B cell (primary cell): ENCODE measurements at regions not wholly inside any gene's neighbourhood (a gene's known extent, or its start where the extent isn't known, plus 50 kb on each side); places are given as distances from the start of the nearest gene placed in this dataset.

Source experiments
- ATAC-seq: fragments of 200-7000 bp; cut with Tn5 transposase; one replicate; pipeline ENCODE4 v1.10.0; 2021; ENCODE audit warnings: low read depth, mild to moderate bottlenecking, moderate number of reproducible peaks, moderate library complexity
- CTCF ChIA-PET: fragments of 350-600 bp; sonication (Branson Sonifier 250); formaldehyde crosslinking; loops from one replicate; lab custom pipeline; 2021; ENCODE audit warnings: antibody characterized with exemption, inconsistent platforms; lab: Charles Lee
- POLR2A ChIA-PET: fragments of 350-600 bp; sonication (Branson Sonifier 250); formaldehyde crosslinking; loops from one replicate; lab custom pipeline; 2021; ENCODE audit warnings: antibody characterized with exemption; lab: Charles Lee
- DNase-seq: peaks from one replicate; pipeline ENCODE4 v3.0.0; 2013
- H2AFZ ChIP-seq: 2 replicates; pipeline ENCODE4 v1.6.1; 2012; ENCODE audit warnings: mild to moderate bottlenecking, low read depth, low read length; ENCODE audit not compliant: insufficient read depth, poor library complexity, severe bottlenecking
- H3K27ac ChIP-seq, 2 donors: 1 replicate in 1 of 2; 2 replicates in 1 of 2; pipeline ENCODE4 v1.5.1; 2012 to 2013; ENCODE audit warnings: low read length in 2 of 2, mild to moderate bottlenecking in 2 of 2, moderate library complexity in 1 of 2
- H3K27me3 ChIP-seq, 4 experiments: fragments of 200-600 bp in 1 of 4; sonication (generic) in 1 of 4; replicated peaks in 1 of 4; 1 replicate in 2 of 4; 2 replicates in 2 of 4; pipeline versions ENCODE4 v1.6.1 to v1.7.0; 2013 to 2016; ENCODE audit warnings: low read length in 3 of 4, mild to moderate bottlenecking in 2 of 4, mixed read lengths in 1 of 4, moderate library complexity in 1 of 4; ENCODE audit not compliant: insufficient read depth in 4 of 4, control insufficient read depth in 3 of 4; ENCODE audit errors: control extremely low read depth in 1 of 4
- H3K36me3 ChIP-seq, 2 experiments: replicated peaks in 1 of 2; 1 replicate in 1 of 2; 2 replicates in 1 of 2; pipeline versions ENCODE4 v1.6.1 to v1.7.1; 2013; ENCODE audit warnings: low read length in 1 of 2; ENCODE audit not compliant: insufficient read depth in 2 of 2, control insufficient read depth in 1 of 2; ENCODE audit errors: control extremely low read depth in 1 of 2, extremely low read depth in 1 of 2
- H3K4me1 ChIP-seq, 2 donors: fragments of 200-600 bp in 1 of 2; sonication (generic) in 1 of 2; 1 replicate in 1 of 2; 2 replicates in 1 of 2; pipeline versions ENCODE4 v1.5.1 to v1.6.1; 2013 to 2017; ENCODE audit warnings: low read length in 2 of 2; ENCODE audit not compliant: control insufficient read depth in 2 of 2, insufficient read depth in 2 of 2
- H3K4me2 ChIP-seq: replicated peaks from 2 replicates; pipeline ENCODE3; 2012; ENCODE audit warnings: mild to moderate bottlenecking, low read depth, low read length; ENCODE audit not compliant: poor library complexity, severe bottlenecking
- H3K4me3 ChIP-seq, 5 experiments: fragments of 200-600 bp in 1 of 5; sonication (generic) in 1 of 5; 1 replicate in 3 of 5; 2 replicates in 2 of 5; pipeline versions ENCODE4 v1.5.1 to v1.7.0; 2011 to 2016; ENCODE audit warnings: low read length in 4 of 5, mild to moderate bottlenecking in 4 of 5, low read depth in 2 of 5, control low read depth in 1 of 5, moderate library complexity in 1 of 5; ENCODE audit not compliant: insufficient read depth in 1 of 5; ENCODE audit errors: control extremely low read depth in 1 of 5, extremely low read depth in 1 of 5
- H3K79me2 ChIP-seq: fragments of 200-600 bp; sonication (generic); one replicate; pipeline ENCODE4 v1.6.0; 2016; ENCODE audit warnings: low read length; ENCODE audit not compliant: control insufficient read depth, insufficient read depth
- H3K9ac ChIP-seq: fragments of 200-600 bp; sonication (generic); 2 replicates; pipeline ENCODE4 v1.6.1; 2017; ENCODE audit warnings: mild to moderate bottlenecking, low read length, moderate library complexity
- H3K9me3 ChIP-seq, 3 donors: one replicate each; pipeline versions ENCODE4 v1.6.1 to v1.7.1; 2013; ENCODE audit warnings: low read length in 2 of 3; ENCODE audit not compliant: control insufficient read depth in 2 of 3, insufficient read depth in 1 of 3; ENCODE audit errors: control extremely low read depth in 1 of 3
- H4K20me1 ChIP-seq: 2 replicates; pipeline ENCODE4 v1.6.0; 2012; ENCODE audit warnings: mild to moderate bottlenecking, low read length; ENCODE audit not compliant: insufficient read depth, control insufficient read depth, poor library complexity, severe bottlenecking
- H3K27ac Mint-ChIP-seq: one replicate; pipeline ENCODE4 v1.8.0; 2021; ENCODE audit warnings: mixed read lengths
- H3K27me3 Mint-ChIP-seq: one replicate; pipeline ENCODE4 v1.8.0; 2021; ENCODE audit warnings: mixed read lengths
- H3K4me1 Mint-ChIP-seq: one replicate; pipeline ENCODE4 v1.8.0; 2021; ENCODE audit warnings: mixed read lengths
- H3K4me3 Mint-ChIP-seq: one replicate; pipeline ENCODE4 v1.8.0; 2021; ENCODE audit warnings: mixed read lengths
- H3K9me3 Mint-ChIP-seq: one replicate; pipeline ENCODE4 v1.8.0; 2022; ENCODE audit warnings: mixed read lengths; ENCODE audit not compliant: insufficient read depth
- EZH2 ChIP-seq: IDR thresholded peaks from 2 replicates; pipeline ENCODE4 v1.6.1; 2012; ENCODE audit warnings: borderline replicate concordance, low read depth, mild to moderate bottlenecking, moderate library complexity, low read length; ENCODE audit not compliant: insufficient read depth, poor library complexity, severe bottlenecking
- WGBS: methylation state at CpG from one replicate; pipeline ENCODE4 v1.1.5; 2013; ENCODE audit warnings: missing lambda C conversion rate; ENCODE audit not compliant: insufficient coverage; 5-methylcytosine and 5-hydroxymethylcytosine counted together
- intact Hi-C: fragments of 100-400 bp; cut with micrococcal nuclease; formaldehyde crosslinking; loops from one replicate; pipeline ENCODE4 v1.10.0; 2022
- TF ChIP-seq, protein P1 (sequence below): fragments of 200-600 bp; IDR thresholded peaks from one replicate; pipeline ENCODE4 v1.8.0; 2022; ENCODE audit warnings: antibody characterized with exemption, mild to moderate bottlenecking

DNA sequence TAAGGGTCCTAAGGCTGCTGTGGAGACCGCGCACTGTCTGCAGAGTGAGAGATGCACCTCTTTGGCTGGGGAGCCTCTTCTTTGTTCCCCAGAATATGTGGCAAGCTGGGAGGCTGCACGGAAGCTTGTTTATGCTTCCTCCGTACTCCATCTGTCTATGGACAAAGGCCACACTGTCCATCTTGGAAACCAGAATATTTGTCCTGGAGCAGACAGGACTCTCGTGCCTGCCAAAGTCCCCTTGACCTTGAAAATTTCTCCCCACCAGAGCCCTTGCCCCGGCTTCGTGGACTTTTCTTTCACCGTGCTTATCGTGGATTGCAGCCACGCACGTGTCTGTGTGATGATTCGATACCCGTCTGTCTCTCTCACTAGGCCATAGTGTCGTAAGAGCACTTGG is 147.4 kb downstream of the NSG2 start:
- Histone ChIP-seq H4K20me1 (no peaks in the 10 kb centered on the region), H3K79me2 (no peaks in the 10 kb centered on the region), H3K27me3 (no peaks in the 10 kb centered on the region), H3K4me2 (no peak overlapping the region), H3K9me3 (peaks cover 0 to 8% (median 0%) of the 10 kb centered on the region in 3 donors), H3K4me1 (no peaks in the 10 kb centered on the region), H3K9ac (no peak overlapping the region), H3K36me3 (no peaks in the 10 kb centered on the region), H2AFZ (no peak overlapping the region), H3K4me3 (no peak overlapping the region), H3K27ac (no peak overlapping the region)
- WGBS = 96% methylated on average over 12 of the region's 14 CpGs
- no peaks in the 10 kb centered on the region for H3K27me3 Mint-ChIP-seq
- DNase-seq (no peak), ATAC-seq (no peak)
- no peak overlapping the region for H3K4me3 Mint-ChIP-seq
- H3K9me3 Mint-ChIP-seq = no peaks in the 10 kb centered on the region
- POLR2A ChIA-PET = no interaction called here
- CTCF ChIA-PET = no interaction called here
- intact Hi-C loops = no loop called here
- no peaks in the 10 kb centered on the region for H3K4me1 Mint-ChIP-seq
- TF ChIP-seq, protein P1, sequence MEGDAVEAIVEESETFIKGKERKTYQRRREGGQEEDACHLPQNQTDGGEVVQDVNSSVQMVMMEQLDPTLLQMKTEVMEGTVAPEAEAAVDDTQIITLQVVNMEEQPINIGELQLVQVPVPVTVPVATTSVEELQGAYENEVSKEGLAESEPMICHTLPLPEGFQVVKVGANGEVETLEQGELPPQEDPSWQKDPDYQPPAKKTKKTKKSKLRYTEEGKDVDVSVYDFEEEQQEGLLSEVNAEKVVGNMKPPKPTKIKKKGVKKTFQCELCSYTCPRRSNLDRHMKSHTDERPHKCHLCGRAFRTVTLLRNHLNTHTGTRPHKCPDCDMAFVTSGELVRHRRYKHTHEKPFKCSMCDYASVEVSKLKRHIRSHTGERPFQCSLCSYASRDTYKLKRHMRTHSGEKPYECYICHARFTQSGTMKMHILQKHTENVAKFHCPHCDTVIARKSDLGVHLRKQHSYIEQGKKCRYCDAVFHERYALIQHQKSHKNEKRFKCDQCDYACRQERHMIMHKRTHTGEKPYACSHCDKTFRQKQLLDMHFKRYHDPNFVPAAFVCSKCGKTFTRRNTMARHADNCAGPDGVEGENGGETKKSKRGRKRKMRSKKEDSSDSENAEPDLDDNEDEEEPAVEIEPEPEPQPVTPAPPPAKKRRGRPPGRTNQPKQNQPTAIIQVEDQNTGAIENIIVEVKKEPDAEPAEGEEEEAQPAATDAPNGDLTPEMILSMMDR = no peak
- no peak for TF ChIP-seq EZH2
- no peak overlapping the region for H3K27ac Mint-ChIP-seq

DNA sequence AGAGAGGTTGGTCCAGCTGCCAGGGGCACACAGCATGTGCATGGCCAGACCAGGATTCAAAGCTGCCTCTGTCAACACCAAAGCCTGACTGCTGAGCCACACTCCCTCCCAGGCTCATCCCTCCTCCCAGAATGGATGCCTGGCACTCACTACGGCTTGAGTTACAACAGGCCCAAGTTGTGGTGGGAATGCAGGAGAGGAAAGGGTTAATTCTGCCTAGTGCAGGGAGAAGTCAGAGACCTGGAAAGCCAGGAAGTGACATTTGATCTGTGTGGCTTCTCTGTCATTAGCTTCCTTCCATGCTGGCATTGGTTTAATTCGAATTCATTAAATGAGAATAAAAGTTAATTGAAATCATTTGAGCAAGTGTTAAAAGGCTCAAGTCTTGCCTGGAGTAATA is 150.0 kb downstream of the NSG2 start:
- DNase-seq (no peak), ATAC-seq (no peak)
- Mint-ChIP-seq H3K4me1 (no peaks in the 10 kb centered on the region), H3K9me3 (no peaks in the 10 kb centered on the region), H3K4me3 (no peak overlapping the region), H3K27ac (no peak overlapping the region), H3K27me3 (no peaks in the 10 kb centered on the region)
- no CpG with 5 or more reads among the region's 2 CpGs for WGBS
- H3K4me1 ChIP-seq = no peaks in the 10 kb centered on the region
- POLR2A ChIA-PET = no interaction called here
- no peak overlapping the region for H3K4me2 ChIP-seq
- H4K20me1 ChIP-seq = no peaks in the 10 kb centered on the region
- no peaks in the 10 kb centered on the region for H3K36me3 ChIP-seq
- no peaks in the 10 kb centered on the region for H3K79me2 ChIP-seq
- H3K27ac ChIP-seq = no peak overlapping the region
- intact Hi-C loops = no loop called here
- no peak for TF ChIP-seq EZH2
- TF ChIP-seq, protein P1 = no peak
- H3K9me3 ChIP-seq = peaks cover 0 to 4% (median 0%) of the 10 kb centered on the region in 3 donors
- H2AFZ ChIP-seq = no peak overlapping the region
- no peak overlapping the region for H3K4me3 ChIP-seq
- CTCF ChIA-PET = no interaction called here
- H3K9ac ChIP-seq = no peak overlapping the region
- H3K27me3 ChIP-seq = no peaks in the 10 kb centered on the region
